Right renal cortex interstitium (tissue), 3 donors: ENCODE measurements at regions not wholly inside any gene's neighbourhood (a gene's known extent, or its start where the extent isn't known, plus 50 kb on each side); places are given as distances from the start of the nearest gene placed in this dataset.
"Not testable (repeated sequence)": the region's sequence is repeated elsewhere in the genome, so short reads cannot be mapped to it uniquely, and the experiment has no call there.

Experiments used
- DNase-seq, 3 donors: peaks; one replicate each; pipeline ENCODE4 v3.0.0-alpha.2; 2013; ENCODE audit warnings: low read depth in 3 of 3, low spot score in 2 of 3

DNA sequence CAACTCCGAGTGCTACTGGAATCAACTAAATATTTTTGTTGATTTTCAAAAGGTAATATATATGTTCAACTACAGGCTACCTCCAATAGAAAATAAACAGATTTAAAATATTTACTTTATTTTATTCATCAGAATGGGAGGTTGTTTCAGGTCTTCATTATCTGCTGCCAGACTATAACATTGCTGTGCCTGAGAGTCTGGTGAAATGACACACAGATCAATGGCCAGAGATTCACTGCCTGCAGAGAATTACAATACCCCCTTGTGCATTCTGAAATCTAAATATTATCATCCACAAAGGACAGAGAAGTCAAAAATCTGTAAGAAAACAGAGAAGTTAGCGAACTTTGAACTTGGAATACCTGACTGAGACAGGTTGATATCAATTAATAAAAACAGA lies 667.8 kb upstream of the GJE1 start:
- DNase-seq = no peak

DNA sequence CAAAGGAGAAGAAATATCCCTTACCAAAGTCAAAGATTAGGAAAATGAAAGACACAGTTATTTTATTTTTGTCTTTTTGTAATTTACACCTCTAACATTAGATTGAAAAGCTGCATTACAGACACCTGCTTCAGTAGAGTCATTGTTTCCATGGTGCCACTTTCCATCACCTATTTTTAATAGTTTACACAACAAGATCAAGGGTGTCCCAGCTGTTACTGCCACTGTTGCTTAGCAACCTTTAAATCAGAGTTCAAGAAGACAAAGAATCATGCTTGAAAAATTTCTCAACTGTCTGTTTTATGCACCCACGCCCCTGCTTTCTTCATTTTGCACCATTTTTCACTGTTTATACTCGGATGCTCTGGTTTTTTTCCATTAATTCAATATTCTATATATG lies 668.2 kb upstream of the GJE1 start:
- no peak for DNase-seq

DNA sequence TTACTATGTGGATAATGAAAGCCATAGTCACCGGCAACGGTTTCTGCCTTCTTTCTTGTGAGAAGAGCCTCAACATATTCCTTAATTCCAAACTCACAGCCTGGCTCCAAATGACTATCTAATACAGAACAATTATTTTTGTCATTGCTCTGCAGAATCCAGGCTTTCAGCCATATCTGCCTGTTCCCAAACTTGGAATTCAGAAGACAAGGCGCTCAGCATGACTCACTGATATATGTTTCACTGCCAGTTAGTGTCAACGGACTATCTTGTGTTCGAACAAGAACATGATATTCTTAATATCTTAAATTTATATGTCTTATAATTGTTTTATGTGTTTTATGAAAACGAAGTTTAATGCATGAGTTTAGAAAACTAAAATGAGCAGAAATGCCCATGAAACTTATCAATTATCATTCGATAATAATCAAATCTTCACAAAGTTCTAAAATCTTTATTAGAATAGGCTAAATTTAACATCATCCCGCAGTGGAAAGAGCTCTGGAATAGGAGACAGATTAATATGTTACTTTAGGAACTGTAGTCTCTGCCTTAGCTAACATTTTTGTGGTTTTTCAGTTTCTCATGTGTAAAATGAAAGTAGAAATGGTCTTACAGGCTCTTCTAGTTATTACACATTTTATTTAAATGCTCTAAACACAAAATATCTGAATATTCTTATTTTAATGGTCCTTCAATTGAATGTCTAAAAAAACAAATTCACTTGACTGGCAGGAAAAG lies 669.3 kb upstream of the GJE1 start:
- DNase-seq = no peak

DNA sequence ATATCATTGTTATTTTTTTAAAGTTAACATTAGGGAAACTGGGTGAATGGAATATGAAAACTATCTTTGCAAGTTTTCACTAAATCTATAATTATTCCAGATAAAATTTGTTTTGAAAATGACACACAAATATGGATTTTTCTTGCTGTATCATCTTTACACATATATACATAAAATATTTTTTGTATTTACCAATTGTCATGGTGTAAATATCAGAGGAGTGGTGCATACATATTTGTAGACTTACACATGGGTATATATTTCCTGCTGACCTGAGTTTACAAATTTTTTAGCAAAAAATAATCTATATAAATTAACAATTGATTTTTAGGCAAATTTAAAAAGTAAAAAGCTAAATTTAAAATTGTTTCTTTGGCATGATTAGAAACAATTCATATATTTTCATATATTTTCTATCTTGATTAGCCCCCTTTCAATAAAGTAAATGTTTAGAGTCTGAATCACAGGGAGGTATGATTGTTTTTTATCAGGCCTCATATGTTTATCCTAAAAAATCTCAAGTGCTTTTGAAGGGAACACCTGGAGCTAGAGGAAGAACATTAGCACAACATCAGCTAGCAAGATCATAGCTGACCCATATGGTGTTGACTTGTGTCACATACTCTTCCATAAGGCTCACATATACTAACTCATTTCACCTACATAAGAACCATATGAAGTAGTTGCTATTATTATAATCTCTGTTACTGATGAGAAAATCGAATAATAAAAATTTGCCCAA lies 671.8 kb upstream of the GJE1 start:
- no peak for DNase-seq

DNA sequence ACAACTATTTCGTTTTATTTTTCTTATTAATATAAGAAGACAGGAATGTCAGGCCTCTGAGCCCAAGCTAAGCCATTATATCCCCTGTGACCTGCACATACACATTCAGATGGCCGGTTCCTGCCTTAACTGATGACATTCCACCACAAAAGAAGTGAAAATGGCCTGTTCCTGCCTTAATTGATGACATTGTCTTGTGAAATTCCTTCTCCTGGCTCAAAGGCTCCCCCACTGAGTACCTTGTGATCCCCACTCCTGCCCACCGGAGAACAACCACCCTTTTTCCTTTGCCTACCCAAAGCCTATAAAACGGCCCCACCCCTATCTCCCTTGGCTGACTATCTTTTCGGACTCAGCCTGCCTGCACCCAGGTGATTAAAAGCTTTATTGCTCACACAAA lies 672.5 kb upstream of the GJE1 start:
- not testable (repeated sequence) for DNase-seq

DNA sequence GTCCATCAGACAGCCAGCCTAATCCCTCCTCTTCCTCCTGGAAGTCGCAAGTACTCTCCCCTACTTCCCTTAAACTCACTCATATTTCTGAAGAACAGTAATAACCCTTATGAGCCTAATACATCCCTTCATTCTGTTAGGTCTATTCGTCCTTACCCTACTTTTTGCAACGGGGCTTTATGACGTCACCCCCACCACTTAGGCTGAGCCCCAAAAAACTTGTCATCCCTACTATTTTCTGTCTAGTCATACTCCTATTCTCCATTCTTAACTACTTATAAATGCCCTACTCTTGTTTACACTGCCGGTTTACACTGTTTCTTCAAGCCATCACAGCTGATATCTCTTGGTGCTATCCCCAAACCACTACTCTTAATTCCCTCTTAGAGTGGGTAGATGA lies 674.7 kb upstream of the GJE1 start:
- DNase-seq = not testable (repeated sequence)

DNA sequence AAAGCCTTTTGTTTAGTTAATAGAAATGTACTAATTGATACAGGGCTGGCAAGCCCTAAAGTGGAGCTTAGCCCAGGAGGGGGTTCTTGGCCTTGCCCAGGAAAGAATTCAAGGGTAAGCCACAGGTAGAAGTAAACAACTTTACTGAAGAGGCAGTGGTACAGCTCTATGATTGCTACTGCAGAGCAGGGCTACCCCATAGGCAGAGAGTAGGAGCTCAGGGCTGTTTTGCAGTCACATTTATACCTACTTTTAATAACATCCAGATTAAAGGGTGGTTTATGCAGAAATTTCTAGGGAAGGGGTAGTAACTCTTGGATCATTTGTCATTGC lies 680.4 kb upstream of the GJE1 start:
- DNase-seq = no peak

DNA sequence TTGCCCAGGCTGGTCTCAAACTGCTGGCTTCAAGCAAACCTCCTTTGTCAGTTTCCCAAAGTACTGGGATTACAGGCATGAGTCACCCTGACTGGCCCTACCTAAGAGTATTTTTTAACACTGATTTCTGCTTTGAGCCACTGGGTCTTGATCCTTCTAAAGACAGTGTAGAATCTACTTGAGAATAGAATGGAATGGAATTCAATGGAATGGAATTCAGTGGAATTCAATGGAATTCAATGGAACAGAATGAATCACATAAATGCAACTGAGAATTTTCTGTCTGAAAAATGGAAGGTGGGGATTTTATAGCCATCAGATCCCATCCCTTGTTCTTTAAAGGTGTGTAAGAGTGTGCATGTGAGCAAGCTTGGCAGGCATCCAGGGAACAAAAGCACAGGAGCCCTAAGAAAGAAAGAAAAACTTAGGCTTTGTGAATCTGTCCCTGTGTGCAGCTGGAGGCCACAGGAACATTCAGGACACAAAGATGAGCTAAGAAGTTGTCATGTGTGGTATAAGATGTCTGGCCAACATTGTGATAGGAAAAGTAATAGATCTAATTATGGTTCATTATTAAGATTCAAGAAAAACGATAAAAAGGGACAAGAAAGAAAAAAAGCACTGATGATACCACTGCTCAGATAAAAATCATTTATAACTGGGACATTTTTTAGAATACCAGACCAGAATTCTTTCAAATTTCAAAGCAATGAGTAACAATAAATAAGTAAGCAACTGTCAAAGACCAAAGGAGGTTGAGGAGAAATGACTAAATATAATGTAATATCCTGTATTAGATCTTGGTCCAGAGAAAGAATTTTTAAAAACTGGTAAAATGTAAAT lies 681.0 kb upstream of the GJE1 start:
- DNase-seq = no peak

DNA sequence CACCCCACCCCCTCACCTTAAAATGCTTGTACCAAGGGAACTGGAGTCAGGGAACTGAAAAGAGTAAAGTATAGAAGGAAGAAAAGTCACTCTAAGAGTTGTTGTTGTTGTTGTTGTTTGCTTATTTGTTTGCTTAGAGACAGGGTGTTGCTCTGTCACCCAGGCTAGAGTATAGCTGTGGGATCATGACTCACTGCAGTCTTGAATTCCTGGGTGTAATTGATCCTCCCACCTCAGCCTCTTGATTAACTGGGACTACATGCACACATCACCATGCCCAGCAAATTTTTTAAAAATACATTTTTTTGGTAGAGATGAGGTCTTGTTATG lies 681.6 kb upstream of the GJE1 start:
- no peak for DNase-seq

DNA sequence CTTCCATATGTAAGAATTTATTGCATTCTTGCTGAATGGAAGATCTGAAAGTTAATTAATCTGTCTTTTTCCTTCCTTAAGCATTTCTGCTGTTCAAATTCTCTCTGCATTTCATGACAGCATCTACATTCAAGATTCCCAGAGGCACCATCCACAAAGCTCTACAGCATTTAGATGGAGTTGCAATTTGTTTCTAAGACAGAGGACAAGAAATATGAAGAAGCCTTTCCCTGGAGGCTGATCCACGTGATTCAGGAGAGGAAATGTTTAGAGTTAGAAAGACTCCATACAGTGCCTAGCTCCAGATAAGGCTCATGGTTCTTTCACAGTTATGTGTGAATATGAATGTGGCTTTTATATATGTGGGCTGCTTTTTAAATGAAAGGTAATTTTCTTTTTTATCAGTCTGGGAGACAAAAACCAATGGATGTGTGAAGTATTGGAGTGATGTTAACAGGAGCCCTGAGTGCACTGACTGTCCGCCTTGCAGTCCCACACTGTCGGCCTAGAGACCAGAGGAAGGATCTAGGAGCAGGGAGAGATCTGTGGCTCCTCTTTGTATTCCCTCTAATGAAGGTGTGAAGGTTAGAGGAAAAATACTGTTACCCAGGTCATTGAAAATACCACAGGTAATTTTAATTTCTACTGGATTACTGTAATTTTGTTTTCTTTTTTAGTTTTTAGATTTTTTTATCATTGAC lies 686.6 kb upstream of the GJE1 start:
- DNase-seq = no peak

DNA sequence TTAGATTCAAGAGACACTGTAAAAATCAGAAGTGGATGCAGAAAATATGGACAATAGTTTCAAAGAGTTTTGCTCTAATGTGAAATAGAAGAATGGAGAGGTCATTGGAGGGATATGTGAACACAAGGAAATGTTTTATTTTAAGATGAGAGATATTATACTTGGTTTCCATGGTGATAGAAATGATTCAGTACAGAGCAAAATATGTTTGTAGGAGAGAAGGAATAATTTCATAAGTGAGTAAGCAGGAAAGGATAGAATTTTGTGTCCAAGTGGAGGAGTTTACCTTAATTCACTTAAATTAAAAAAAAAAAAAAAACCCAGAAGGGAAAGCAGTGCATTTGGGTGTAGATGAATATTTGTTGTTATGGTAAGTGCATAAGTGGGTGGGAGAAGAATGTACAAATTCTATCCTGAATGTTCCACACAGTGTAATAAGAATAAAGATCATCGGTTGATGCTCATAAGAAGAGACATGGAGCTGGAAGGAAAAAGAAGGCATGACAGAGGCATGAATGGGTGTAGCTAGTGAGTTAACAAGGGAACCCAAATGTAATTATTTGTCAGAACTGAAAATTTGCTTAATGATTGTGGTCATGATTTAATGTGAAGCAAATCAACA lies 688.9 kb upstream of the GJE1 start:
- no peak for DNase-seq

DNA sequence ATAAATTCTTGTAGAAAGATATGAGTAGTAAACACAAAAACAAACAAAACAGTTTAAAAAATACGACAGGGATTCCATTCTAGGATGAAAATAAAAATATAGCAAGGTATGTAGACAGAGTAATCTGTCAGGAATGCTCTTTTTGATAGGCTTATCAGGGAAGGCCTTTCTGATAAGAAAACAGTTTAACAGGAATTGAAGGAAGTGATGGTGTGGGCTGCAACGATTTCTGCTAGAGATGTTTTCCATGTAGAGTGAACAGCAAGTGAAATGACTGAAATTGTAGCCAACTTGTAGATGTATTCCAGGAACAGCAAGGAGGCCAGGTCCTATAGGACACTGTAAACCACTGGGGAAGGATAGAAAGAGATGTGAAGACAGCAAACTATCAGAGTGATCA lies 689.7 kb upstream of the GJE1 start:
- no peak for DNase-seq

DNA sequence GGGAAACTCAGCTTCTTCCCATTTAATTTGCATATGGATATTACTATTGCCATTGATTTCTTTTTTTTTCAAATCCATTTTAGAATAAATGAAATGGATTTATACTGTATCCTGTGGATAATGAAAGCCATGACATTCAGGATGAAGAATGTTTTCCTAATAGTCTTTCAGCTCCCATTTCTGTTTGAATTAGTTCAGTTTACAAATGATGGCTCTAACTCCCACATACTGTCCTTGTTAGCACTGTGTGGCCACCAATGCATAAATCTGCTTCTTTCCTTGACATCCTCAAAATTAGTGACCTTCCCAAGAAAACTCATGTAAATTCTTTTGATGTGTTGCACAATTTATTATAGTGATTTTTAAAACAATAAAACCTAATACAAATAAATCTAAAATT lies 693.2 kb upstream of the GJE1 start:
- DNase-seq = no peak

DNA sequence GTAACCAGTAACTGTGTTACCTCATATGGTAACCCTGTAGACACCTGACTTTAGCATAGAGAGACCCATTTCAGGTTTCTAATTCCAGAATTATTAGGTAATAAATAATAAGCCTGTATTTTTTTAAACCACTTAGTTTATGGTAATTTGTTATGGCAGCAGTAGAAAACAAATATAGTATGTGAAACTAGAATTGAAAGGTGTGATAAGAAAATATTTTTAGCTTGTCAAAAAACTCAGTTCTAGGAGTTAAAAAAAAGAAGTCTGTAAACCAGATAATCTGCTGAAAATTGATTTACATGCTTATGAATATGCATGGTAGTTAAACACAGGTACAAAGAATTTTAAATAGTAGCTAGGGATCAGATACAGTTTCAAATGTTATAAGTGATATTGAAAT lies 695.0 kb upstream of the GJE1 start:
- DNase-seq = no peak

DNA sequence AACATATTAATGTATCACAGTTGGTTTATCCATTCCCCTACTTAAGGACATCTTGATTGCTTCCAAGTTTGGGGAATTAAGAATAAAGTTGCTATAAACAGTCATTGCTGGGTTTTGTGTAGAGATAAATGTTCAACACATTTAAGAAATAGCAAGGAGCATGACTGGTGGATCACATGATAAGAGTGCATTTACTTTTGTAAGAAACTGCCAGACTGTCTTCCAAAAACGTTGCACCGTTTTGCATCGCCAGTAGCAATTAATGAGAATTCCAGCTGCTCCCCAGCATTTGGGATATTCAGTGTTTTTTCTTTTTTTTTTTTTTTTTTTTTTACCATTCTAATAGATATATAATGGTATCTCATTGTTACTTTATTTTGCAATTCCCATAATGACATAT lies 695.7 kb upstream of the GJE1 start:
- no peak for DNase-seq

DNA sequence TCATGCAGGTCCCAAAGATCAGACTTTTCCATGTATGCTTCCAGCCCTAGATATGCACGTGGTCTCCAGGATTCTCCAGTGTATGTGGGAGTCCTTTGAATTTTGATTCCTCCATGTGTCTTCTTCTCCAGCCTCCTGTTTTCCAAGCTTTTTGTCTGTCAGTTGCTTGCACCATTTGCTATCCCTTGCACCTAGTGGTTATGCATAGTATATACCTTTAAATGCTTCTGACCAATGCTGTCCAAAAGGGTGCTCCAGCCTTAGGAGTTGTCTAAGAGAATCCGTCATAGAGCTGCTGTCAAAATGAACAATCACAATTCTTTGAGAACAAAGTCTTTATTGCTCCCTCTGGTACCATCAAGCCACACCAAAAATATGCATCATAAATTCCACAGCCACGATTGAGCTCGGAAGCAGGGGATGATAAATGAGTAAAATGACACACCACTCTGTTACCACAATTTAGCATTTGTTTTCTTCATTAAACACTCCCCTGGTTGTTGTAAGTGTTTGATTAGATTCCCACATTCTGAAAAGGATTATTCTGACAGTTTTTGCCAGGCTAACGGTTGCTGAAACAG lies 706.2 kb upstream of the GJE1 start:
- DNase-seq = no peak

DNA sequence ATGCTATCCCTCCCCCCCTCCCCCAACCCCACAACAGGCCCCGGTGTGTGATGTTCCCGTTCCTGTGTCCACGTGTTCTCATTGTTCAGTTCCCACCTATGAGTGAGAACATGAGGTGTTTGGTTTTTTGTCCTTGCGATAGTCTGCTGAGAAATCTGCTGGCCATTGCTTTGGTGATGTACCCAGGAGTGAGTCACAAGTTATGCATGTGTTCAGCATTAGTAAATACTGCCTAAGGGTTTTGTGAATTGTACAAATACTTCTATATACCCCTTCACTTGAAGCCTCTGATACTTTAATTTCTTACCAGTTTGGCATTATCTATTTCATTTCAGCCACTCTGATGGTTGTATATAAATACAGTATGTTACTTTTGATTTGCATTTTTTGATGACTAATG lies 711.3 kb upstream of the GJE1 start:
- DNase-seq = no peak

DNA sequence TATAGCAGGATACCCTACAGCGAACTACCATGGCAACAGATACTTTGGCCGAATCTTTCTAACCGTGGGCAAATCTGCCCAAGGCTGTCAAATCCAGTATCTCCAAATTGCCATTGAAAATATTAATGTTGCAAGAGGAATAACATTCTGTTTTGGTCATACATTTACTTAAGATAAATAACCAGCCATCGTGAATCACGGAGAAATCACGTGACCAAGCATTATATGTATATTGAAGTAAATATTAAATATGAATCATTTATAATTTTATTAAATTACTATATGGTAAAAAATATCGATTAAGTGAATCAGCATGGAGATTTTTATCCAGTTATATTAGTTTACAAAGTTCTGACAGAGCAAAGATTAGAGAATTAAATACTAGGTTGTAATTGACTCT lies 714.6 kb upstream of the GJE1 start:
- DNase-seq = no peak

DNA sequence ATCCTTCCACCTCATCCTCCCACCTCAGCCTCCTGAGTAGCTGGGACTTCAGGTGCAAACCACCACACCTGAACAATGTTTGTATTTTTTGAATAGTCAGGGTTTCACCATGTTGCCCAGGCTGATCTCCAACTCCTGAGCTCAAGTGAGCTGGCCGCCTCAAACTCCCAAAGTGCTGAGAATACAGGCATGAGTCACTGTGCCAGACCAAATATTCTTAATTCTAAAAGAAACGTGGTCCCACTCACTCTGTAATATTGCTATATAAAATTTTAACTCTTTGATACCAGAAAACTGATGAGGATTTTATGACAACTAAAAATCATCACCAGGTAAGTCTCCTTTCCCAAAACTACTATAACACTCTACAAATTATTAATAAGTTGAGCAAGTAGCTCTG lies 716.8 kb upstream of the GJE1 start:
- no peak for DNase-seq

DNA sequence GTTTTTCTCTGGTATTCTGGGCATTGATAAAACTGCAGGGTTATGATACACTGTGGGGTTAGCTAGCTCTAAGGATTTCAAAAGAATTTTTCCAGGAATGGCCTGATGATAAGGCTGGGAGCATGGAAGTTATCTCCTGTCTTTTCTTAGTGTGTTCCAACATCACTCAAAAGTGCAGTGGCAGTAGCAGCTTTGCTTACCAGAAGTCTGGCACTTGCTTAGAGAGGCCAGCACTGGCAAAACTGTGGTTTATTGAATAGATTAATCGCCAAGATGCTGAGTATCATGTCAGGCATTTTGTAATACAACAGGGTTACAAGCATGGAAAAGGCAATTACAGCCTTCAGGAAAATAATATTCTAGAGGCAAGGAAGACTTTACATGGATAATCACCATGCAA lies 719.5 kb upstream of the GJE1 start:
- DNase-seq = no peak

DNA sequence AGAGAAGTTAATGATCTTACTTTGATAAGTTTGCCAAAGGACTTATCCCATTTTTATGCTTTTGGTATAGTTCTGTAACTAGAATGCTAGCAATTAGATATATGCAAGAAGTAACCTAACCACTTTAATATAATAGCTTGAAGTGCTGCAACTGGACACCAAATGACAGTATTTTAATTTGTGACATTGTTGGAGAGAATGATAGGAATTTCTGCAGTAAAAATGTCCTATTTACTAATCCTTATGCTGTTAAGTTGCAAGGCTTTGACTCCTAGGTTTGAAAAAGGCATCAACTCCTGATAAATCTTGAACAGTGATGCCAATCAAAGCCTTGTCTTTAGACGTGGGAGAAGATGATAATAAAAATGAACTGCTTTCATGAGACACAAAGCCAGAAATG lies 726.0 kb upstream of the GJE1 start:
- no peak for DNase-seq
